ENCODE measurements at regions not wholly inside any gene's neighbourhood (a gene's known extent, or its start where the extent isn't known, plus 50 kb on each side); places are given as distances from the start of the nearest gene placed in this dataset.
"Not testable (repeated sequence)": the region's sequence is repeated elsewhere in the genome, so short reads cannot be mapped to it uniquely, and the experiment has no call there.

GRCh38 chr6:139444273-139444787 lies 69.9 kb upstream of the CITED2 start:
- TF ChIP-seq CTCF (conservative IDR thresholded peaks at IDR 0.05; ENCODE audit: low read depth, low read length); EZH2 (IDR thresholded peaks at IDR 0.05; ENCODE audit: borderline replicate concordance, low read depth, low read length, poor library complexity, severe bottlenecking): not testable (repeated sequence)

All from A673 (cell line).